OCI-LY1 (cell line): ENCODE measurements at regions not wholly inside any gene's neighbourhood (a gene's known extent, or its start where the extent isn't known, plus 50 kb on each side); places are given as distances from the start of the nearest gene placed in this dataset.

Experiments used
- EZH2 ChIP-seq: fragments of 200-600 bp; sonication (generic), shearing (Covaris generic); IDR thresholded peaks from 2 replicates; pipeline ENCODE4 v1.8.0; 2017; ENCODE audit warnings: borderline replicate concordance, mixed run types, mild to moderate bottlenecking, antibody characterized with exemption, low read length, moderate library complexity, mixed read lengths
- TF ChIP-seq, protein P1 (sequence below): fragments of 200-600 bp; sonication (generic), shearing (Covaris generic); IDR thresholded peaks from 2 replicates; pipeline ENCODE4 v1.5.1; 2017; ENCODE audit warnings: mild to moderate bottlenecking, antibody characterized with exemption, low read length, moderate library complexity, mixed read lengths

GRCh38 chr19:28044477-28044876, 1168.5 kb downstream of the UQCRFS1 start:
- TF ChIP-seq, protein P1, sequence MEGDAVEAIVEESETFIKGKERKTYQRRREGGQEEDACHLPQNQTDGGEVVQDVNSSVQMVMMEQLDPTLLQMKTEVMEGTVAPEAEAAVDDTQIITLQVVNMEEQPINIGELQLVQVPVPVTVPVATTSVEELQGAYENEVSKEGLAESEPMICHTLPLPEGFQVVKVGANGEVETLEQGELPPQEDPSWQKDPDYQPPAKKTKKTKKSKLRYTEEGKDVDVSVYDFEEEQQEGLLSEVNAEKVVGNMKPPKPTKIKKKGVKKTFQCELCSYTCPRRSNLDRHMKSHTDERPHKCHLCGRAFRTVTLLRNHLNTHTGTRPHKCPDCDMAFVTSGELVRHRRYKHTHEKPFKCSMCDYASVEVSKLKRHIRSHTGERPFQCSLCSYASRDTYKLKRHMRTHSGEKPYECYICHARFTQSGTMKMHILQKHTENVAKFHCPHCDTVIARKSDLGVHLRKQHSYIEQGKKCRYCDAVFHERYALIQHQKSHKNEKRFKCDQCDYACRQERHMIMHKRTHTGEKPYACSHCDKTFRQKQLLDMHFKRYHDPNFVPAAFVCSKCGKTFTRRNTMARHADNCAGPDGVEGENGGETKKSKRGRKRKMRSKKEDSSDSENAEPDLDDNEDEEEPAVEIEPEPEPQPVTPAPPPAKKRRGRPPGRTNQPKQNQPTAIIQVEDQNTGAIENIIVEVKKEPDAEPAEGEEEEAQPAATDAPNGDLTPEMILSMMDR, result no peak
- no peak for TF ChIP-seq EZH2
